ENCODE measurements at regions not wholly inside any gene's neighbourhood (a gene's known extent, or its start where the extent isn't known, plus 50 kb on each side); places are given as distances from the start of the nearest gene placed in this dataset.
"Not testable (repeated sequence)": the region's sequence is repeated elsewhere in the genome, so short reads cannot be mapped to it uniquely, and the experiment has no call there.

DNA sequence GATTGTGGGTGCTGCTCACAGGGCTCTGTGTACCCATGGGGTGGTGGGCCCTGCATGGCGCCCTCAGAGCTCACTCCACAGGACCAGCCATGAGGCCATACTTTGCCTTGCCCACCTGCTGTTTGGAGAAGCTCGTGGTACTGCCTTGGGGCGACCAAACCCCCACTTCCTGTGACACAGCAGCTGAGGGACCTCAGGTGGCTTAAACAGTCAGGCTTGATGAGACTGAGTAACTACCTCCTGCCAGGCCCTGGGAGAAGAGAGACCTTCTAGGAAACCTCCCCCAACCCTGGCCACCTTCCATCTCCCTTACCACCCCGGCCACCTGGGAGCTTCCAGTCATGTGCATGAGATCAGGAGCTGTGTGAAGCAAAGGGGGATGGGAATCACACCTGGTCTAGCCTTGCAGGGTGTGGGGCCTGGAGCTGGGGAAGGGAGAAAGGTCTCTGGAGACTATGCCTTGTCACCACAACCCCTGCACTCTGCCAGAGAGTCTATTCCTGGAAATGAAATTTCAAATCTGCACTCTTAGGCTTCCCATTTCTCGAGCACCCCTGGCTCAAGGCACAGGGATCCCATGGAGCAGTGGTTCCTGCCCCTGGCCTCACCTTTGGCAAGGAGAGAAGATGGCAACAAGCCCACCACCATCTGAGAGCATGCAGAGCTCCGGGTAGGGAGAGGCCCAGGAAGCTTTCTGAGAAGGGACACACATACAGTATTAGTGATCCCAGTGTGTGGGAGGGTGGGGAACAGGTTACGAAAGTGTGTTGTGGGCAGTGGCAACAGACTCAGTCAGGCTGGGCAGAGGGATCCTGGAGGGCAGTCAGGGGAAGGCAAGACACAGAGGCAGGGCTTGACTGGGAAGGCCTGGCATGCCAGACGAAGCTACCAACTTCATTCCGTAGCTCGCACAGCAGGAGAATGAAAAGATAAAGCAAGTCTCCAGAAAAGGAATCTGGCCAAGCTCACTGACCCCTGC lies 125.0 kb downstream of the URI1 start:
- no peak for DNase-seq (ENCODE audit: low read depth in 2 of 2)

DNA sequence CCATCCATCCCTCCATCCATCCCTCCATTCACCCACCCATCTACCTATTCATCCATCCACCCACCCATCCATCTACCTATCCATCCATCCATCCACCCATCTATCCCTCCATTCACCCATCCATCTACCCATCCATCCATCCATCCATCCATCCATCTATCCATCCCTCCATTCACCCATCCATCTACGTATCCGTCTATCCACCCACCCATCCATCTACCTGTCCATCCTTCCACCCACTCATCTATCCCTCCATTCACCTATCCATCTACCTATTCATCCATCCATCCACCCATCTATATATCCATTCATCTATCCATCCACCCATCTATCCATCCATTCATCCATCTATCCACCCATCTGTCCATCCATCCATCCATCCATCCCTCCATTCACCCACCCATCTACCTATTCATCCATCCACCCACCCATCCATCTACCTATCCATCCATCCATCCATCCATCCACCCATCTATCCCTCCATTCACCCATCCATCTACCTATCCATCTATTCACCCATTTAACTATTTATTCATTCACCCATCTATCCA lies 126.0 kb downstream of the URI1 start:
- not testable (repeated sequence) for DNase-seq (ENCODE audit: low read depth in 2 of 2)

DNA sequence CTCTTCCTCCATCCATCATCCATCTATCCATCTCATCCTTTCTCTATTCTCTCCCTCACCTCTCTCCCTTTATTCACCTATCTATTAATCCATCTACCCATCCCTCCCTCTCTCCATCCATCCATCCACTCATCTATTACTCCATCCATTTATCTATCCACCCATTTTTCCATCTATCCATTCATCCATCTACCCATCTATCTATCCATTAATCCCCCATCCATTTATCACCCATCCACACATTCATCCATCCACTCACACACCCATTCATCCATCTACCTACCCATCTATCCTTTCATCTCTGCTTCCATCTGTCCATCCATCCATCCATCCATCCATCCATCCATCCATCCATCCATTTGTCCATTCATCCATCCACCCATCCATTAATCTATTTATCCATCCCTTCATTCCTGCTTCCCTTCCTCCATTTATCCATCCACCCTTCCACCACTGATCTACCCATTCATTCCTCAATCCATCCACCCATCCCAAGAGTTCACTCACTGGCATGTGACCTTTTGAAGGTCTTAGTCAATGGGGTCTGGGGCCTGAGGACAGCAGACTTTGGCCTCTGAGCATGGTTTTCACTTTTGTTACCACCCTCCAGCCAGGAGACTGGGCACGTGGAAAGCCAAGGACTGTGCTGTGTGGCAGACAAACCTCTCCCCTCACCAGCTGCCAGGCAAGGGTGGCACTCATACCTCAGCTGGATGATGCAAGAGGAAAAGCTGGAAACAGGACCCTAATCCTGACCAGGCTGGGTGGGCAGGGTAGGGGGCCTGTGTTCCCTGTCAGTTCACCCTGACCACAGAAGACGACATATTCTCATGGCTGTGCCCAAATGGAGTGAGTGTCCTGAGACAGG lies 126.7 kb downstream of the URI1 start:
- DNase-seq (ENCODE audit: low read depth in 2 of 2) = no peak

DNA sequence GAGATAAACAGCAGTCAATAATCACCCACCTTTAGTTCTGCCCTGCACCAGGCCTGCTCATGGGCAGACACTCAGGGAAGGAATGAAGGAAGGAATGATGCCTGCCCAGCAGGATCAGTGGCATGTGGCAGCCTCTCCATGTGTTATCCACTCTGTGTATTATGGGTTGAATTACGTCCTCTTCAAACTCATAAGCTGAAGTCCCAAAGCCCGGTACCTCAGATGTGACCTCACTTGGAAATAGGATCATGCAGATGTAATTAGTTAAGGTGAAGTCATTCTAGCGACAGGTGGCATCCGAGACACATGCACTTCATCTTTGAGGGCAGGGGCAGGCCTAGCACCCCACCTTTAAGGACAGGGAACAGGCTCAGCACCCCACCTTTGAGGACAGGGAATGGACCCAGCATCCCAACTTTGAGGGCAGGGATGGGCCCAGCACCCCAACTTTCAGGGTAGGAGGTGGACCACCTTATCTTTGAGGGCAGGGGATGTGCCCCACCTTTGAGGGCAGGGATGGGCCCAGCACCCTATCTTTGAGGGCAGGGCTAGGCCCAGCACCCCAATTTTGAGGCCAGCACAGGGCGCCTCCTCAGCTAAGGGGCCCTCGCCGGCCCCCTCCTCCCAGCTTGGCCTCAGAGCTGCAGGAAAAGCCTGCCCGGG lies 127.6 kb downstream of the URI1 start:
- DNase-seq (ENCODE audit: low read depth in 2 of 2) = no peak

DNA sequence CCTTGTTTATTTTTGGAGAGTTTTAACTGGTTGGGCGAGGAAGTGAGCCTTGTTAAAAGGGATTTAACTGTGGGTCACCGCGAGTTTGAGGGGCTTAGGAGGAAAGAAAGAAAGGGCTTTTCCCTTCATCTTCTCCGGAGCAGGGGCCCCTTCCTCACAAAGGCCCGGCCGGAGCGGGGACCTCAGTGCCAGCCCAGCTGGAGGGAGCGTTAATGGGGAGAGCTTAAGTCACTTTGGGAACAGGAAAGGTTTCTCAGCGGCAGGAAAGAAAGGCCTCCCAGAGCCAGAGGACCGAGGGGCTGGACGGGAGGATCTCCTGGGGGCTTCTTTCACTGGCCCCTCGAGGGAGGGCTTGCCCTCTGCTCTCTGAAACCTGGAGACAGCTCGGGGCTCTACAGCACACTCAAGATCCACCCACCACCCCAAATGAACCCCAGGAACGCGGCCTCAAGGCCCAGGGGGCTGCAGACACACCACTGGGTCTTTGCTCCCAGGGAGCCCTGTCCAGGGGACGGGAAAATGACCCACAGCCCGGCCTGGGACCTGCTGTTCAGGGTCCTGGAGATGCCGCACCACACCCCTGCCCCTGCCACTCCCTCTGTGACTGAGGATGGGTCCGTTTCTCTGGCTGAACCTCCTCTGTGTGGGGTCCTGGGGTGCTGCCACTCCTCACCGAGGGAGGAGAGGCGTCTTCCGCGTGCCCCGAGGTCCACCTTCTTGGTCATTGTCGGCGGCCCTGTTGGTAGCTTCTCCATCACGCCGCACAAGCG lies 128.3 kb downstream of the URI1 start:
- no peak for DNase-seq (ENCODE audit: low read depth in 2 of 2)

GRCh38 chr19:30070968-30071632 lies 129.1 kb downstream of the URI1 start:
- no peak for DNase-seq (ENCODE audit: low read depth in 2 of 2)

DNA sequence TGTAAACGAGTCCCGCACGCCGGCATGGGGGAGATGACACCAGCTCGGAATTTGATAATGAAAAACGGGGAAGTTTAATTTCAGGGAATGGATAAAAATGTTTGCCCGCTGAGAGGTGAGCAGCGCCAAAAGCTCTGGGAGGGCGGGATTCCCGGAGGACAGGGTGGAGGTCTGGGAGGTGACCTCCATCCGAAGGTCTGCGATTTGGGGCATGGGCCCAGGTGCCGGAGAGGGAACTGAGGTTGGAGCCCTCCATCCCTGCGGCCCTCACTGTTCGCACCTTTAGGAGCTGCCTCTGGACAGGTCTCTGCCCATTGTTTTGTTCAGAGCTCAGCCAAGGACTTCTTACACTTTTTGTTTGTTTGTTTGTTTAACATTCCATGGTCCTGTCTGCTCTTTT lies 129.8 kb downstream of the URI1 start:
- DNase-seq (ENCODE audit: low read depth in 2 of 2) = no peak

GRCh38 chr19:30073152-30074000 lies 131.3 kb downstream of the URI1 start:
- no peak for DNase-seq (ENCODE audit: low read depth in 2 of 2)

DNA sequence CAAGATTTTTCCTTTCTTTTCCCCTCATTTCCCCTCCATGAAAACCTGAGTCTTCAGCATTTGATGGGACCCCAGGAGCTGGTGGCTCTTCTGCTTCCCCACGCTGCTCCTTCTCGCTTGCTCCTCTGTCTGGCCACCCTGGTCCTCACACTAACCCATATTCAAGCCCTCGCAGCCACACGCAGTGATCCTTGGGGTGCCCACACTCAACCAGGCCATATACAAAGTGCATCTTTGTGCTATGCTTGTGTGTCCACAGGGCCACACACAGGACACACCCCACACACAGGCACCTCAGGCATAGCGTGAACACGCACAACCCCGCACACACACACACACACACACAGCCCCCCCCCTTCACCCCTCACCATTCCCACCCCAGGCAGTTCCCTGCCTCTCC lies 132.1 kb downstream of the URI1 start:
- no peak for DNase-seq (ENCODE audit: low read depth in 2 of 2)

GRCh38 chr19:30074741-30075715 lies 133.0 kb downstream of the URI1 start:
- no peak for DNase-seq (ENCODE audit: low read depth in 2 of 2)

DNA sequence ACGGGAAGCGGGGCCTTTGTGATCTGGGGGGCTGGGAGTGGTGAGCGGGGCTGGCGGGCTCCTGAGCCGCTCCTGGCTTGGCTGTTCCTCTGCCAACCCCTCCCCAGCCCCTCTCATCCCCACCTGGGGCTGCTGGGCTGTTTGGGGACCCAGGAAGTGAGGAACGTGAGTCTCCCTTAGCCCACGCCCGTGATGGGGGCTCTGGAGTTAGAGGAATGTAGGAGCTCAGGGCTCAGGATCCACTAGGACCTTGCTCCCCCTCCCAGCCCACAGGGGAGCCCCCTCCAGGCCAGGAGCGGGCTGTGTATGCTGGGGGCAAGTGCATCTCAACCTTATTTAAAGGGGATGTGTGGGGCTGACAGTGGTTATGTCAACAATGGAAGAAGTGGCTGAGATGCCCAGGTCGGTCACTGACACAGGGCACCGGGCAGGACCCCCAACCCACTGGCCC lies 134.1 kb downstream of the URI1 start:
- DNase-seq (ENCODE audit: low read depth in 2 of 2) = no peak

GRCh38 chr19:30076751-30077670 lies 135.0 kb downstream of the URI1 start:
- no peak for DNase-seq (ENCODE audit: low read depth in 2 of 2)

- no peak for DNase-seq (ENCODE audit: low read depth in 2 of 2)
These were observed 135.9 kb downstream of the URI1 start for GRCh38 chr19:30077851-30078355.

DNA sequence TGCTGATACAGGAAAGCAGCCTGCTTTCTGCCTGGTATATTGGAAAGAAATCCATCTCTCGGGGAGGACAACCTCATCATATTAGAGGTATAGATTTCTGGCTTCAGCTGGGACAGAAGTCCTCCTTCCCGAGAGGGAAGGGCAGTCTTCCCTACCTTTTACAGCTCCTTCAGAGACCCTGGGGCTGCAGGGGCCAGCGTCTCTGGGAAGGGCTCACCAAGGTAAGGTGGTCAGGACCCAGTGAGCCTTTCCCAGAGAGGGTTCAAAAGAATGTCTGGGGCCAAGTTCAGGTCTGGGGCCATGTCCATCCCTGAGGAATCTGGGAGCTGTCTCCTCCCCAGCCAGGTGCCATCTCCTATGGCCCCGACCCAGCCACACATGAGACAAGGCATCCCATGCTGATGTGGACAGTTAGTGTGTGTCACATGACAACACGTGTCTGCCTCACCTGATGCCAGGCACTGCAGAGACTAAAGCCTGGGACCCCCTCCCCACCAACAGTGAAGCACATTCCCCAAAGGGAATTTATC lies 136.4 kb downstream of the URI1 start:
- DNase-seq (ENCODE audit: low read depth in 2 of 2) = no peak

GRCh38 chr19:30079200-30079599 lies 137.2 kb downstream of the URI1 start:
- no peak for DNase-seq (ENCODE audit: low read depth in 2 of 2)

- DNase-seq (ENCODE audit: low read depth in 2 of 2) = no peak
These were observed 140.1 kb downstream of the URI1 start for GRCh38 chr19:30082168-30082567.

Data from dermis microvascular lymphatic vessel endothelial cell (primary cell).